H9 (cell line): ENCODE measurements at regions not wholly inside any gene's neighbourhood (a gene's known extent, or its start where the extent isn't known, plus 50 kb on each side); places are given as distances from the start of the nearest gene placed in this dataset.

Experiments used
- DNase-seq: peaks from one replicate; pipeline ENCODE4 v3.0.0-alpha.2; 2017
- H2AFZ ChIP-seq: one replicate; pipeline ENCODE4 v1.6.1; 2013; ENCODE audit warnings: mild to moderate bottlenecking, low read length, control low read depth, moderate library complexity
- H2AK5ac ChIP-seq: 2 replicates; pipeline ENCODE4 v1.6.1; 2013; ENCODE audit warnings: low read length, control low read depth, mixed read lengths; ENCODE audit not compliant: insufficient read length
- H2BK120ac ChIP-seq: one replicate; pipeline ENCODE4 v1.6.1; 2013; ENCODE audit warnings: low read depth, mild to moderate bottlenecking, low read length, control low read depth, inconsistent platforms; ENCODE audit not compliant: poor library complexity, severe bottlenecking
- H2BK12ac ChIP-seq: 2 replicates; pipeline ENCODE4 v1.6.1; 2013; ENCODE audit warnings: low read length, control low read depth, mixed read lengths, low read depth; ENCODE audit not compliant: insufficient read length
- H2BK15ac ChIP-seq: 2 replicates; pipeline ENCODE4 v1.6.1; 2013; ENCODE audit warnings: low read depth, low read length, control low read depth
- H2BK20ac ChIP-seq: one replicate; pipeline ENCODE4 v1.6.1; 2013; ENCODE audit warnings: low read depth, mild to moderate bottlenecking, low read length, control low read depth, inconsistent platforms; ENCODE audit not compliant: poor library complexity, severe bottlenecking
- H2BK5ac ChIP-seq: 2 replicates; pipeline ENCODE4 v1.6.1; 2013; ENCODE audit warnings: low read length, control low read depth, mixed read lengths; ENCODE audit not compliant: insufficient read length
- H3K14ac ChIP-seq: 2 replicates; pipeline ENCODE4 v1.6.1; 2013; ENCODE audit warnings: low read length, control low read depth; ENCODE audit not compliant: insufficient read depth
- H3K18ac ChIP-seq: 2 replicates; pipeline ENCODE4 v1.6.1; 2013; ENCODE audit warnings: low read depth, mild to moderate bottlenecking, mixed read lengths, low read length, control low read depth; ENCODE audit not compliant: insufficient read length
- H3K23ac ChIP-seq: 2 replicates; pipeline ENCODE4 v1.6.1; 2013; ENCODE audit warnings: low read length, control low read depth, mixed read lengths, low read depth; ENCODE audit not compliant: insufficient read length
- H3K23me2 ChIP-seq: 2 replicates; pipeline ENCODE4 v1.6.1; 2013; ENCODE audit warnings: low read depth, mild to moderate bottlenecking, mixed read lengths, low read length, control low read depth; ENCODE audit not compliant: insufficient read length, poor library complexity, severe bottlenecking
- H3K27ac ChIP-seq: 2 replicates; pipeline ENCODE4 v1.5.1; 2013; ENCODE audit warnings: low read length, control low read depth, mixed read lengths, low read depth; ENCODE audit not compliant: insufficient read length
- H3K27me3 ChIP-seq: 2 replicates; pipeline ENCODE4 v1.6.1; 2013; ENCODE audit warnings: low read length, control low read depth, inconsistent platforms; ENCODE audit not compliant: insufficient read depth
- H3K4ac ChIP-seq: 2 replicates; pipeline ENCODE4 v1.6.1; 2013; ENCODE audit warnings: low read depth, mild to moderate bottlenecking, control low read depth, inconsistent platforms, low read length, moderate library complexity
- H3K4me1 ChIP-seq: 2 replicates; pipeline ENCODE4 v1.6.1; 2013; ENCODE audit warnings: low read length, control low read depth, inconsistent platforms; ENCODE audit not compliant: insufficient read depth
- H3K4me2 ChIP-seq: 2 replicates; pipeline ENCODE4 v1.6.1; 2013; ENCODE audit warnings: low read length, control low read depth, mixed read lengths; ENCODE audit not compliant: insufficient read length, insufficient read depth
- H3K56ac ChIP-seq: 2 replicates; pipeline ENCODE4 v1.6.1; 2013; ENCODE audit warnings: low read depth, mild to moderate bottlenecking, mixed read lengths, low read length, control low read depth; ENCODE audit not compliant: insufficient read length
- H3K79me1 ChIP-seq: 2 replicates; pipeline ENCODE4 v1.6.1; 2013; ENCODE audit warnings: low read depth, mild to moderate bottlenecking, moderate library complexity, low read length, control low read depth, inconsistent platforms; ENCODE audit not compliant: insufficient read depth, poor library complexity, severe bottlenecking
- H3K79me2 ChIP-seq: 2 replicates; pipeline ENCODE4 v1.6.1; 2013; ENCODE audit warnings: low read length, control low read depth, inconsistent platforms; ENCODE audit not compliant: insufficient read depth
- H3K9ac ChIP-seq: 2 replicates; pipeline ENCODE4 v1.6.1; 2013; ENCODE audit warnings: low read length, control low read depth, mixed read lengths; ENCODE audit not compliant: insufficient read length; ENCODE audit errors: extremely low read depth
- H3K9me3 ChIP-seq: one replicate; pipeline ENCODE4 v1.6.1; 2013; ENCODE audit warnings: low read depth, low read length, inconsistent platforms; ENCODE audit not compliant: control insufficient read depth
- H3T11ph ChIP-seq: one replicate; pipeline ENCODE4 v1.6.1; 2013; ENCODE audit warnings: mild to moderate bottlenecking, low read length, control low read depth, inconsistent platforms
- H4K20me1 ChIP-seq: one replicate; pipeline ENCODE4 v1.6.1; 2013; ENCODE audit not compliant: control insufficient read depth, insufficient read length, insufficient read depth
- H4K5ac ChIP-seq: 2 replicates; pipeline ENCODE4 v1.6.1; 2013; ENCODE audit warnings: low read depth, mild to moderate bottlenecking, mixed read lengths, low read length, control low read depth; ENCODE audit not compliant: insufficient read length
- H4K8ac ChIP-seq: replicated peaks from 2 replicates; pipeline ENCODE4 v1.6.1; 2013; ENCODE audit warnings: low read length, control low read depth, mixed read lengths, low read depth; ENCODE audit not compliant: insufficient read length
- H4K91ac ChIP-seq: 2 replicates; pipeline ENCODE4 v1.6.1; 2013; ENCODE audit warnings: low read depth, mild to moderate bottlenecking, moderate library complexity, mixed read lengths, low read length, control low read depth; ENCODE audit not compliant: insufficient read length
- H3K27ac Mint-ChIP-seq, 3 experiments: 2 replicates in 2 of 3; 3 replicates in 1 of 3; pipeline ENCODE4 v1.8.0; 2020 to 2021; ENCODE audit warnings: mixed read lengths in 3 of 3, mild to moderate bottlenecking in 1 of 3, moderate library complexity in 1 of 3
- H3K27me3 Mint-ChIP-seq: 2 replicates; pipeline ENCODE4 v1.8.0; 2021; ENCODE audit warnings: low read depth, mild to moderate bottlenecking, moderate library complexity, mixed read lengths
- H3K36me3 Mint-ChIP-seq, 3 experiments: 2 replicates in 2 of 3; 3 replicates in 1 of 3; pipeline ENCODE4 v1.8.0; 2020 to 2021; ENCODE audit warnings: low read depth in 3 of 3, mixed read lengths in 3 of 3; ENCODE audit not compliant: insufficient read depth in 1 of 3
- H3K4me1 Mint-ChIP-seq, 2 experiments: 2 replicates each; pipeline ENCODE4 v1.8.0; 2020; ENCODE audit warnings: mixed read lengths in 2 of 2
- H3K4me3 Mint-ChIP-seq, 2 experiments: 2 replicates in 1 of 2; 3 replicates in 1 of 2; pipeline ENCODE4 v1.8.0; 2020 to 2021; ENCODE audit warnings: mild to moderate bottlenecking in 2 of 2, mixed read lengths in 2 of 2, moderate library complexity in 1 of 2
- H3K9me3 Mint-ChIP-seq, 2 experiments: 2 replicates in 1 of 2; 3 replicates in 1 of 2; pipeline ENCODE4 v1.8.0; 2020; ENCODE audit warnings: mild to moderate bottlenecking in 2 of 2, mixed read lengths in 2 of 2, moderate library complexity in 1 of 2
- WGBS: extraction: QIAGEN DNeasy Blood & Tissue Kit; methylation state at CpG from one replicate; pipeline ENCODE4 v1.1.7; 2013; ENCODE audit warnings: missing lambda C conversion rate, low lambda C conversion rate, mixed read lengths; ENCODE audit not compliant: insufficient read length; ENCODE audit errors: extremely low coverage; 5-methylcytosine and 5-hydroxymethylcytosine counted together
- TF ChIP-seq, protein P1 (sequence below): fragments of 200-600 bp; sonication (generic); conservative IDR thresholded peaks from 3 replicates; pipeline ENCODE4 v1.8.0; 2021; ENCODE audit warnings: antibody characterized with exemption, mild to moderate bottlenecking

- TF ChIP-seq, protein P1, sequence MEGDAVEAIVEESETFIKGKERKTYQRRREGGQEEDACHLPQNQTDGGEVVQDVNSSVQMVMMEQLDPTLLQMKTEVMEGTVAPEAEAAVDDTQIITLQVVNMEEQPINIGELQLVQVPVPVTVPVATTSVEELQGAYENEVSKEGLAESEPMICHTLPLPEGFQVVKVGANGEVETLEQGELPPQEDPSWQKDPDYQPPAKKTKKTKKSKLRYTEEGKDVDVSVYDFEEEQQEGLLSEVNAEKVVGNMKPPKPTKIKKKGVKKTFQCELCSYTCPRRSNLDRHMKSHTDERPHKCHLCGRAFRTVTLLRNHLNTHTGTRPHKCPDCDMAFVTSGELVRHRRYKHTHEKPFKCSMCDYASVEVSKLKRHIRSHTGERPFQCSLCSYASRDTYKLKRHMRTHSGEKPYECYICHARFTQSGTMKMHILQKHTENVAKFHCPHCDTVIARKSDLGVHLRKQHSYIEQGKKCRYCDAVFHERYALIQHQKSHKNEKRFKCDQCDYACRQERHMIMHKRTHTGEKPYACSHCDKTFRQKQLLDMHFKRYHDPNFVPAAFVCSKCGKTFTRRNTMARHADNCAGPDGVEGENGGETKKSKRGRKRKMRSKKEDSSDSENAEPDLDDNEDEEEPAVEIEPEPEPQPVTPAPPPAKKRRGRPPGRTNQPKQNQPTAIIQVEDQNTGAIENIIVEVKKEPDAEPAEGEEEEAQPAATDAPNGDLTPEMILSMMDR: no peak
- H2BK12ac ChIP-seq: no peak overlapping the region
- no peaks in the 10 kb centered on the region for H3K9me3 ChIP-seq
- H2AFZ ChIP-seq: no peak overlapping the region
- no peak overlapping the region for H2BK5ac ChIP-seq
- H3K79me1 ChIP-seq: no peaks in the 10 kb centered on the region
- Mint-ChIP-seq H3K4me1 (peaks cover 5 to 6% of the 10 kb centered on the region in 2 experiments), H3K27ac (no peak overlapping the region), H3K9me3 (no peaks in the 10 kb centered on the region), H3K27me3 (no peaks in the 10 kb centered on the region), H3K36me3 (no peaks in the 10 kb centered on the region), H3K4me3 (no peak overlapping the region)
- DNase-seq: no peak
- H3K4ac ChIP-seq: no peak overlapping the region
- H3K23ac ChIP-seq: no peak overlapping the region
- H3K4me1 ChIP-seq: peaks cover 3% of the 10 kb centered on the region; the same call in 1 of the 2 replicates
- H3K18ac ChIP-seq: no peak overlapping the region
- H2BK15ac ChIP-seq: no peak overlapping the region
- no peak overlapping the region for H3K56ac ChIP-seq
- no peaks in the 10 kb centered on the region for H3K27me3 ChIP-seq
- no peak overlapping the region for H2BK120ac ChIP-seq
- no peak overlapping the region for H2BK20ac ChIP-seq
- WGBS: no CpG with 5 or more reads among the region's 3 CpGs
- no peak overlapping the region for H3K14ac ChIP-seq
- H4K91ac ChIP-seq: no peak overlapping the region
- no peaks in the 10 kb centered on the region for H3K23me2 ChIP-seq
- no peak overlapping the region for H3K27ac ChIP-seq
- no peak overlapping the region for H3K9ac ChIP-seq
- no peak overlapping the region for H4K8ac ChIP-seq
- no peaks in the 10 kb centered on the region for H4K20me1 ChIP-seq
- no peak overlapping the region for H3K4me2 ChIP-seq
- H4K5ac ChIP-seq: no peak overlapping the region
- no peak overlapping the region for H3T11ph ChIP-seq
- no peak overlapping the region for H2AK5ac ChIP-seq
- H3K79me2 ChIP-seq: no peaks in the 10 kb centered on the region
Observed at GRCh38 chr7:77482015-77482414, 55.1 kb upstream of the PTPN12 start.
